GM23338 (cell line): ENCODE measurements at regions not wholly inside any gene's neighbourhood (a gene's known extent, or its start where the extent isn't known, plus 50 kb on each side); places are given as distances from the start of the nearest gene placed in this dataset.

Experiments used
- EZH2 ChIP-seq: fragments of 200-600 bp; sonication (generic); IDR thresholded peaks from one replicate; pipeline ENCODE4 v1.8.0; 2017; ENCODE audit warnings: antibody characterized with exemption, mild to moderate bottlenecking, low read depth; ENCODE audit not compliant: unreplicated experiment
- TF ChIP-seq, protein P1 (sequence below), 2 experiments: fragments of 200-600 bp in 1 of 2; sonication (generic) in 1 of 2; conservative IDR thresholded peaks; 2 replicates each; pipeline versions ENCODE4 v1.5.1 to v1.6.1; 2016 to 2017; ENCODE audit warnings: antibody characterized with exemption in 2 of 2, low read depth in 2 of 2, mild to moderate bottlenecking in 2 of 2, moderate library complexity in 1 of 2

- TF ChIP-seq, protein P1, sequence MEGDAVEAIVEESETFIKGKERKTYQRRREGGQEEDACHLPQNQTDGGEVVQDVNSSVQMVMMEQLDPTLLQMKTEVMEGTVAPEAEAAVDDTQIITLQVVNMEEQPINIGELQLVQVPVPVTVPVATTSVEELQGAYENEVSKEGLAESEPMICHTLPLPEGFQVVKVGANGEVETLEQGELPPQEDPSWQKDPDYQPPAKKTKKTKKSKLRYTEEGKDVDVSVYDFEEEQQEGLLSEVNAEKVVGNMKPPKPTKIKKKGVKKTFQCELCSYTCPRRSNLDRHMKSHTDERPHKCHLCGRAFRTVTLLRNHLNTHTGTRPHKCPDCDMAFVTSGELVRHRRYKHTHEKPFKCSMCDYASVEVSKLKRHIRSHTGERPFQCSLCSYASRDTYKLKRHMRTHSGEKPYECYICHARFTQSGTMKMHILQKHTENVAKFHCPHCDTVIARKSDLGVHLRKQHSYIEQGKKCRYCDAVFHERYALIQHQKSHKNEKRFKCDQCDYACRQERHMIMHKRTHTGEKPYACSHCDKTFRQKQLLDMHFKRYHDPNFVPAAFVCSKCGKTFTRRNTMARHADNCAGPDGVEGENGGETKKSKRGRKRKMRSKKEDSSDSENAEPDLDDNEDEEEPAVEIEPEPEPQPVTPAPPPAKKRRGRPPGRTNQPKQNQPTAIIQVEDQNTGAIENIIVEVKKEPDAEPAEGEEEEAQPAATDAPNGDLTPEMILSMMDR (conservative IDR thresholded peaks at IDR 0.05; ENCODE audit: low read depth in 2 of 2) = no peak
- TF ChIP-seq EZH2 = no peak
Measured at GRCh38 chr2:21939967-21940366, 816.2 kb downstream of the TDRD15 start.
